Common myeloid progenitor, CD34-positive (primary cell): ENCODE measurements at regions not wholly inside any gene's neighbourhood (a gene's known extent, or its start where the extent isn't known, plus 50 kb on each side); places are given as distances from the start of the nearest gene placed in this dataset.
"Not testable (repeated sequence)": the region's sequence is repeated elsewhere in the genome, so short reads cannot be mapped to it uniquely, and the experiment has no call there.

Source experiments
- CTCF ChIA-PET: fragments of 350-600 bp; sonication (Branson Sonifier 250); formaldehyde crosslinking; loops from one replicate; lab custom pipeline; 2021; ENCODE audit warnings: antibody characterized with exemption; lab: Charles Lee
- POLR2A ChIA-PET: fragments of 350-600 bp; sonication (Branson Sonifier 250); formaldehyde crosslinking; loops from one replicate; lab custom pipeline; 2021; ENCODE audit warnings: antibody characterized with exemption; lab: Charles Lee
- DNase-seq, 3 donors: peaks; one replicate each; pipeline versions ENCODE4 v3.0.0 to v3.0.0-alpha.2; 2013
- H3K27ac ChIP-seq, 2 experiments: 1 replicate in 1 of 2; 2 replicates in 1 of 2; pipeline ENCODE4 v1.7.0; 2013; ENCODE audit warnings: inconsistent platforms in 2 of 2, low read length in 2 of 2, mild to moderate bottlenecking in 2 of 2, low read depth in 1 of 2, moderate library complexity in 1 of 2; ENCODE audit not compliant: severe bottlenecking in 2 of 2, insufficient read depth in 1 of 2, poor library complexity in 1 of 2
- H3K27me3 ChIP-seq, 5 experiments: replicated peaks in 2 of 5; 1 replicate in 3 of 5; 2 replicates in 2 of 5; pipeline versions ENCODE4 v1.6.1 to v1.7.0; 2013; ENCODE audit warnings: low read length in 4 of 5, mild to moderate bottlenecking in 2 of 5, moderate library complexity in 2 of 5, inconsistent platforms in 1 of 5; ENCODE audit not compliant: insufficient read depth in 5 of 5, control insufficient read depth in 4 of 5
- H3K36me3 ChIP-seq, 4 experiments: 1 replicate in 2 of 4; 2 replicates in 2 of 4; pipeline versions ENCODE4 v1.6.1 to v1.7.0; 2013; ENCODE audit warnings: low read length in 3 of 4, control low read depth in 1 of 4, mild to moderate bottlenecking in 1 of 4; ENCODE audit not compliant: control insufficient read depth in 4 of 4, insufficient read depth in 4 of 4
- H3K4me1 ChIP-seq, 4 experiments: 1 replicate in 3 of 4; 2 replicates in 1 of 4; pipeline versions ENCODE4 v1.6.1 to v1.7.1; 2013; ENCODE audit warnings: low read length in 3 of 4, mild to moderate bottlenecking in 3 of 4, control low read depth in 1 of 4, inconsistent platforms in 1 of 4, moderate library complexity in 1 of 4; ENCODE audit not compliant: control insufficient read depth in 4 of 4, insufficient read depth in 4 of 4; ENCODE audit errors: control extremely low read depth in 1 of 4
- H3K4me3 ChIP-seq, 7 experiments: 1 replicate in 4 of 7; 2 replicates in 3 of 7; pipeline versions ENCODE4 v1.5.1 to v1.7.0; 2013; ENCODE audit warnings: mild to moderate bottlenecking in 7 of 7, low read length in 6 of 7, moderate library complexity in 6 of 7, inconsistent platforms in 2 of 7, low read depth in 2 of 7, control low read depth in 1 of 7; ENCODE audit not compliant: insufficient read depth in 4 of 7, control insufficient read depth in 1 of 7; ENCODE audit errors: extremely low read depth in 1 of 7
- H3K9me3 ChIP-seq, 5 experiments: 1 replicate in 4 of 5; 2 replicates in 1 of 5; pipeline versions ENCODE4 v1.6.1 to v1.7.1; 2013; ENCODE audit warnings: low read length in 4 of 5, mild to moderate bottlenecking in 2 of 5, inconsistent platforms in 1 of 5, low read depth in 1 of 5, moderate library complexity in 1 of 5; ENCODE audit not compliant: control insufficient read depth in 4 of 5, insufficient read depth in 2 of 5; ENCODE audit errors: control extremely low read depth in 1 of 5
- WGBS: methylation state at CpG from one replicate; pipeline ENCODE4 v1.1.5; 2013; ENCODE audit not compliant: insufficient coverage; 5-methylcytosine and 5-hydroxymethylcytosine counted together

GRCh38 chr5:114719268-114719667, 357.4 kb downstream of the KCNN2 start:
- no peak overlapping the region for H3K4me3 ChIP-seq
- no peak overlapping the region for H3K27ac ChIP-seq
- no peaks in the 10 kb centered on the region for H3K36me3 ChIP-seq
- no peaks in the 10 kb centered on the region for H3K27me3 ChIP-seq
- H3K9me3 ChIP-seq, result peaks cover 0 to 6% (median 3%) of the 10 kb centered on the region in 5 experiments
- no peak for DNase-seq
- ChIA-PET CTCF (no interaction called here), POLR2A (no interaction called here)
- H3K4me1 ChIP-seq, result no peaks in the 10 kb centered on the region

GRCh38 chr5:114716955-114717354, 355.1 kb downstream of the KCNN2 start:
- H3K27me3 ChIP-seq, result no peaks in the 10 kb centered on the region
- H3K36me3 ChIP-seq, result no peaks in the 10 kb centered on the region
- H3K9me3 ChIP-seq, result peaks cover 0 to 3% (median 0%) of the 10 kb centered on the region in 5 experiments
- H3K4me1 ChIP-seq, result no peaks in the 10 kb centered on the region
- ChIA-PET CTCF (no interaction called here), POLR2A (no interaction called here)
- WGBS, result no CpG with 5 or more reads among the region's 1 CpG
- no peak overlapping the region for H3K4me3 ChIP-seq
- H3K27ac ChIP-seq, result no peak overlapping the region
- DNase-seq, result no peak

GRCh38 chr5:114704225-114704893, 342.5 kb downstream of the KCNN2 start:
- H3K27ac ChIP-seq, H3K9me3 ChIP-seq, POLR2A ChIA-PET, DNase-seq, CTCF ChIA-PET, H3K4me3 ChIP-seq, H3K36me3 ChIP-seq, H3K4me1 ChIP-seq, H3K27me3 ChIP-seq: not testable (repeated sequence)
- WGBS, result 97% methylated on average over 13 of the region's 31 CpGs

- no CpG with 5 or more reads among the region's 1 CpG for WGBS
- POLR2A ChIA-PET, result no interaction called here
- no peaks in the 10 kb centered on the region for H3K4me1 ChIP-seq
- peaks cover 0 to 2% (median 0%) of the 10 kb centered on the region in 5 experiments for H3K9me3 ChIP-seq
- H3K27me3 ChIP-seq, result no peaks in the 10 kb centered on the region
- no peaks in the 10 kb centered on the region for H3K36me3 ChIP-seq
- DNase-seq, result no peak
- H3K4me3 ChIP-seq, result no peak overlapping the region
- CTCF ChIA-PET, result no interaction called here
- H3K27ac ChIP-seq, result no peak overlapping the region
These were observed 340.9 kb downstream of the KCNN2 start for GRCh38 chr5:114702731-114703130.

- 60% methylated on average over 1 of the region's 3 CpGs for WGBS
- H3K36me3 ChIP-seq, result no peaks in the 10 kb centered on the region
- CTCF ChIA-PET, result no interaction called here
- H3K27me3 ChIP-seq, result no peaks in the 10 kb centered on the region
- no peak for DNase-seq
- no peaks in the 10 kb centered on the region for H3K4me1 ChIP-seq
- no peak overlapping the region for H3K27ac ChIP-seq
- POLR2A ChIA-PET, result no interaction called here
- H3K9me3 ChIP-seq, result peaks cover 0 to 2% (median 0%) of the 10 kb centered on the region in 5 experiments
- no peak overlapping the region for H3K4me3 ChIP-seq
These were observed 340.3 kb downstream of the KCNN2 start for GRCh38 chr5:114702136-114702535.

- no peak for DNase-seq
- 90% methylated on average over 2 of the region's 3 CpGs for WGBS
- POLR2A ChIA-PET, result no interaction called here
- Histone ChIP-seq H3K27me3 (no peaks in the 10 kb centered on the region), H3K4me1 (no peaks in the 10 kb centered on the region), H3K27ac (no peak overlapping the region), H3K9me3 (peaks cover 0 to 2% (median 0%) of the 10 kb centered on the region in 5 experiments), H3K4me3 (no peak overlapping the region), H3K36me3 (no peaks in the 10 kb centered on the region)
- CTCF ChIA-PET, result no interaction called here
These were observed 339.0 kb downstream of the KCNN2 start for GRCh38 chr5:114700823-114701222.

- no peaks in the 10 kb centered on the region for H3K4me1 ChIP-seq
- POLR2A ChIA-PET, result no interaction called here
- H3K27ac ChIP-seq, result no peak overlapping the region
- H3K4me3 ChIP-seq, result no peak overlapping the region
- CTCF ChIA-PET, result no interaction called here
- 96% methylated on average over 26 of the region's 27 CpGs for WGBS
- H3K27me3 ChIP-seq, result no peaks in the 10 kb centered on the region
- H3K36me3 ChIP-seq, result no peaks in the 10 kb centered on the region
- no peaks in the 10 kb centered on the region for H3K9me3 ChIP-seq
- DNase-seq, result no peak
These were observed 333.5 kb downstream of the KCNN2 start for GRCh38 chr5:114695292-114695904.
